OCI-LY1 (cell line): ENCODE measurements at regions not wholly inside any gene's neighbourhood (a gene's known extent, or its start where the extent isn't known, plus 50 kb on each side); places are given as distances from the start of the nearest gene placed in this dataset.

Experiments
- H2AFZ ChIP-seq: fragments of 200-600 bp; sonication (generic), shearing (Covaris generic); 2 replicates; pipeline ENCODE4 v1.6.0; 2014; ENCODE audit warnings: antibody characterized with exemption, mild to moderate bottlenecking, low read length
- H3F3A ChIP-seq: fragments of 200-600 bp; sonication (generic), shearing (Covaris generic); 2 replicates; pipeline ENCODE4 v1.6.0; 2014; ENCODE audit warnings: mild to moderate bottlenecking, antibody characterized with exemption, low read length, moderate library complexity; ENCODE audit not compliant: insufficient read depth
- H3K27ac ChIP-seq: fragments of 200-600 bp; sonication (generic); 2 replicates; pipeline ENCODE4 v1.5.1; 2014; ENCODE audit warnings: low read length, mixed run types, mild to moderate bottlenecking, low read depth; ENCODE audit not compliant: poor library complexity, severe bottlenecking
- H3K27me3 ChIP-seq: fragments of 200-600 bp; sonication (generic); 2 replicates; pipeline ENCODE4 v1.6.0; 2014; ENCODE audit warnings: antibody characterized with exemption, mild to moderate bottlenecking, low read length, moderate library complexity; ENCODE audit not compliant: insufficient read depth
- H3K36me3 ChIP-seq: fragments of 200-600 bp; sonication (generic); 2 replicates; pipeline ENCODE4 v1.6.1; 2014; ENCODE audit warnings: mild to moderate bottlenecking, antibody characterized with exemption, low read length, moderate library complexity, mixed read lengths; ENCODE audit not compliant: insufficient read depth
- H3K4me1 ChIP-seq: fragments of 200-600 bp; sonication (generic); 2 replicates; pipeline ENCODE4 v1.5.1; 2014; ENCODE audit warnings: mild to moderate bottlenecking, low read length, moderate library complexity; ENCODE audit not compliant: insufficient read depth, severe bottlenecking
- H3K4me2 ChIP-seq: fragments of 200-600 bp; sonication (generic), shearing (Covaris generic); 2 replicates; pipeline ENCODE4 v1.6.1; 2014; ENCODE audit warnings: low read length
- H3K4me3 ChIP-seq: fragments of 200-600 bp; sonication (generic); 2 replicates; pipeline ENCODE4 v1.5.1; 2014; ENCODE audit warnings: low read length, low read depth, mild to moderate bottlenecking, mixed read lengths; ENCODE audit not compliant: poor library complexity, severe bottlenecking
- H3K79me2 ChIP-seq: fragments of 200-600 bp; shearing (Covaris generic); 2 replicates; pipeline ENCODE4 v1.6.1; 2016; ENCODE audit warnings: mixed run types, low read length, mixed read lengths; ENCODE audit not compliant: insufficient read depth
- H3K9ac ChIP-seq: fragments of 200-600 bp; sonication (generic), shearing (Covaris generic); 2 replicates; pipeline ENCODE4 v1.6.1; 2014; ENCODE audit warnings: mild to moderate bottlenecking, low read length, mixed read lengths
- H3K9me2 ChIP-seq: fragments of 200-600 bp; sonication (generic), shearing (Covaris generic); 2 replicates; pipeline ENCODE4 v1.6.1; 2014; ENCODE audit warnings: low read depth, mild to moderate bottlenecking, low read length, mixed read lengths
- H3K9me3 ChIP-seq: fragments of 200-600 bp; shearing (Covaris generic); 2 replicates; pipeline ENCODE4 v1.6.1; 2014; ENCODE audit warnings: low read length, mixed read lengths
- H4K20me1 ChIP-seq: fragments of 200-600 bp; sonication (generic), shearing (Covaris generic); 2 replicates; pipeline ENCODE4 v1.6.0; 2016; ENCODE audit warnings: mild to moderate bottlenecking, low read length; ENCODE audit not compliant: insufficient read depth
- CTCF ChIP-seq: fragments of 200-600 bp; sonication (generic), shearing (Covaris generic); IDR thresholded peaks from 2 replicates; pipeline ENCODE4 v1.5.1; 2017; ENCODE audit warnings: mild to moderate bottlenecking, antibody characterized with exemption, low read length, moderate library complexity, mixed read lengths
- EZH2 ChIP-seq: fragments of 200-600 bp; sonication (generic), shearing (Covaris generic); IDR thresholded peaks from 2 replicates; pipeline ENCODE4 v1.8.0; 2017; ENCODE audit warnings: borderline replicate concordance, mixed run types, mild to moderate bottlenecking, antibody characterized with exemption, low read length, moderate library complexity, mixed read lengths

GRCh38 chr14:65160091-65160490 is 57.8 kb upstream of the MAX start:
- peak overlapping the region; percentile 92 for H3K27ac ChIP-seq
- no peaks in the 10 kb centered on the region for H3K36me3 ChIP-seq
- H3K4me3 ChIP-seq, result peak overlapping the region; percentile 13
- H3K4me1 ChIP-seq, result peaks cover 49% of the 10 kb centered on the region
- H3K27me3 ChIP-seq, result no peaks in the 10 kb centered on the region
- no peaks in the 10 kb centered on the region for H3K9me3 ChIP-seq
- H3K9ac ChIP-seq, result peak overlapping the region; percentile 56
- no peaks in the 10 kb centered on the region for H3K79me2 ChIP-seq
- no peak for TF ChIP-seq EZH2
- no peak for TF ChIP-seq CTCF
- peak overlapping the region; percentile 42 for H3K4me2 ChIP-seq
- no peaks in the 10 kb centered on the region for H3F3A ChIP-seq
- no peaks in the 10 kb centered on the region for H4K20me1 ChIP-seq
- no peaks in the 10 kb centered on the region for H3K9me2 ChIP-seq
- H2AFZ ChIP-seq, result peak overlapping the region; percentile 80

DNA sequence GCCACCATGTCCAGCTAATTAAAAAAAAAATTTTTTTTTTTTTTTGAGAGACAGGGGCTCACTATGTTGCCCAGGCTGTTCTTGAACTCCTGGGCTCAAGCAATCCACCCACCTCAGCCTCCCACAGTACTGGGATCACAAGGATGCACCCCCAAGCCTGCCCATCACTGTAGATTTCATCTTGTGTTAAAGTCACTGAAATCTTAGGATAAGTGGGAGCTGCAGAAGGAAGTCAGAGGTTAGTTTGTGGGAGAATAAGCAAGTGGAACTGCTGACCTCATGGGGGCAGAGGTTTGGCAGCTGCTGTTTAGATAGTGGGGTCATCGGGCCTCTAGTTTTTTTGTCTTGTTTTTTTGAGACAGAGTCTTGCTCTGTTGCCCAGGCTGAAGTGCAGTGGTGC is 59.7 kb upstream of the MAX start:
- Histone ChIP-seq H3K4me1 (peaks cover 47% of the 10 kb centered on the region), H3K36me3 (no peaks in the 10 kb centered on the region)

GRCh38 chr14:65164068-65164824 is 61.9 kb upstream of the MAX start:
- no peaks in the 10 kb centered on the region for H3K9me2 ChIP-seq
- peak overlapping the region; percentile 62 for H3K27ac ChIP-seq
- no peaks in the 10 kb centered on the region for H3K36me3 ChIP-seq
- H3F3A ChIP-seq, result peaks cover 10% of the 10 kb centered on the region; the same call in 1 of the 2 replicates
- H3K4me3 ChIP-seq, result no peak overlapping the region
- no peak overlapping the region; the same call in 1 of the 2 replicates for H3K9ac ChIP-seq
- H3K27me3 ChIP-seq, result no peaks in the 10 kb centered on the region
- peaks cover 50% of the 10 kb centered on the region for H3K4me1 ChIP-seq
- TF ChIP-seq CTCF (peak; percentile 88), EZH2 (no peak)
- H3K79me2 ChIP-seq, result no peaks in the 10 kb centered on the region
- no peaks in the 10 kb centered on the region for H3K9me3 ChIP-seq
- no peaks in the 10 kb centered on the region for H4K20me1 ChIP-seq
- no peak overlapping the region for H3K4me2 ChIP-seq
- H2AFZ ChIP-seq, result no peak overlapping the region

More for the DNA sequence above, 59.7 kb upstream of the MAX start:
- Histone ChIP-seq H3K9ac (no peak overlapping the region), H3F3A (peaks cover 8% of the 10 kb centered on the region; the same call in 1 of the 2 replicates), H3K79me2 (no peaks in the 10 kb centered on the region), H3K4me3 (no peak overlapping the region), H3K27ac (peak overlapping the region; percentile 4), H3K27me3 (no peaks in the 10 kb centered on the region), H3K9me2 (no peaks in the 10 kb centered on the region), H3K9me3 (no peaks in the 10 kb centered on the region), H3K4me2 (no peak overlapping the region), H4K20me1 (no peaks in the 10 kb centered on the region), H2AFZ (no peak overlapping the region)
- no peak for TF ChIP-seq EZH2
- no peak for TF ChIP-seq CTCF
